RWPE2 (cell line): ENCODE measurements at regions not wholly inside any gene's neighbourhood (a gene's known extent, or its start where the extent isn't known, plus 50 kb on each side); places are given as distances from the start of the nearest gene placed in this dataset.

Experiments
- ATAC-seq: fragments of 200-7000 bp; cut with Tn5 transposase; 3 replicates; pipeline ENCODE4 v1.9.1; 2021; ENCODE audit warnings: low read depth
- DNase-seq: peaks from one replicate; pipeline ENCODE4 v3.0.0-alpha.2; 2020; ENCODE audit warnings: low spot score
- H3K27ac ChIP-seq: fragments of 450-650 bp; 2 replicates; pipeline ENCODE4 v1.5.1; 2017; ENCODE audit warnings: mild to moderate bottlenecking; ENCODE audit not compliant: poor library complexity, severe bottlenecking
- H3K27me3 ChIP-seq: fragments of 250-450 bp; sonication (Bioruptor Pico); 2 replicates; pipeline ENCODE4 v1.5.1; 2021; ENCODE audit warnings: mild to moderate bottlenecking, moderate library complexity; ENCODE audit not compliant: insufficient read depth, poor library complexity, severe bottlenecking
- H3K36me3 ChIP-seq: fragments of 250-450 bp; sonication (Bioruptor Pico); 2 replicates; pipeline ENCODE4 v1.5.1; 2020; ENCODE audit warnings: low read depth, mild to moderate bottlenecking, moderate library complexity
- H3K4me1 ChIP-seq: fragments of 250-450 bp; sonication (Bioruptor Pico); 2 replicates; pipeline ENCODE4 v1.5.1; 2021; ENCODE audit warnings: mild to moderate bottlenecking, moderate library complexity; ENCODE audit not compliant: insufficient read depth, poor library complexity, severe bottlenecking
- H3K4me3 ChIP-seq: fragments of 250-450 bp; sonication (Bioruptor Pico); 2 replicates; pipeline ENCODE4 v1.5.1; 2021; ENCODE audit warnings: mild to moderate bottlenecking, moderate library complexity; ENCODE audit not compliant: severe bottlenecking
- H3K9me3 ChIP-seq: fragments of 250-450 bp; sonication (Bioruptor Pico); 2 replicates; pipeline ENCODE4 v1.5.1; 2021; ENCODE audit warnings: mild to moderate bottlenecking, moderate library complexity; ENCODE audit not compliant: severe bottlenecking
- TF ChIP-seq, protein P1 (sequence below): fragments of 450-650 bp; IDR thresholded peaks from one replicate; pipeline ENCODE4 v1.5.1; 2017; ENCODE audit warnings: mild to moderate bottlenecking, moderate library complexity; ENCODE audit not compliant: poor library complexity, severe bottlenecking

DNA sequence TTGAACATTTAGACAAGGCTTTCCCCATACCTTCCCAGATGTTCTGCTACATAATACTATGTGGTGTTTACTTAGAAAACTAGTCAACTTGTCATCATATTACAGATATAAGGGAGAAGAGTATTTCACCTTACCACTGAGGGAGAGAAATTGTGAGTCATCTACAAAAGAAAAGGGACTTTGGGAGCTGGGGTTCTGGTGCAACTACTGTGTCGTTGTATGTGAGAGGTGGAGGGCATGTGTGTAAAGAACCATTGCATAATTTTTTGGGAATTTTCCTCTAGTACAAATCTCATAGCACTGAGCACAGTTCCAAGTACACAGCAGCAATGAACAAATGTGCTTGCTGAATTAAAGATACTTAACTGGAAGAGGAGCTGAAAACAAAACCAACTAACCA lies 665.6 kb downstream of the DHX35 start:
- H3K4me1 ChIP-seq = peaks cover 7% of the 10 kb centered on the region
- H3K27me3 ChIP-seq = no peaks in the 10 kb centered on the region
- H3K36me3 ChIP-seq = no peaks in the 10 kb centered on the region
- TF ChIP-seq, protein P1, sequence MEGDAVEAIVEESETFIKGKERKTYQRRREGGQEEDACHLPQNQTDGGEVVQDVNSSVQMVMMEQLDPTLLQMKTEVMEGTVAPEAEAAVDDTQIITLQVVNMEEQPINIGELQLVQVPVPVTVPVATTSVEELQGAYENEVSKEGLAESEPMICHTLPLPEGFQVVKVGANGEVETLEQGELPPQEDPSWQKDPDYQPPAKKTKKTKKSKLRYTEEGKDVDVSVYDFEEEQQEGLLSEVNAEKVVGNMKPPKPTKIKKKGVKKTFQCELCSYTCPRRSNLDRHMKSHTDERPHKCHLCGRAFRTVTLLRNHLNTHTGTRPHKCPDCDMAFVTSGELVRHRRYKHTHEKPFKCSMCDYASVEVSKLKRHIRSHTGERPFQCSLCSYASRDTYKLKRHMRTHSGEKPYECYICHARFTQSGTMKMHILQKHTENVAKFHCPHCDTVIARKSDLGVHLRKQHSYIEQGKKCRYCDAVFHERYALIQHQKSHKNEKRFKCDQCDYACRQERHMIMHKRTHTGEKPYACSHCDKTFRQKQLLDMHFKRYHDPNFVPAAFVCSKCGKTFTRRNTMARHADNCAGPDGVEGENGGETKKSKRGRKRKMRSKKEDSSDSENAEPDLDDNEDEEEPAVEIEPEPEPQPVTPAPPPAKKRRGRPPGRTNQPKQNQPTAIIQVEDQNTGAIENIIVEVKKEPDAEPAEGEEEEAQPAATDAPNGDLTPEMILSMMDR = no peak
- no peak for ATAC-seq
- H3K9me3 ChIP-seq = no peaks in the 10 kb centered on the region
- DNase-seq = no peak
- H3K27ac ChIP-seq = no peak overlapping the region
- H3K4me3 ChIP-seq = no peak overlapping the region

DNA sequence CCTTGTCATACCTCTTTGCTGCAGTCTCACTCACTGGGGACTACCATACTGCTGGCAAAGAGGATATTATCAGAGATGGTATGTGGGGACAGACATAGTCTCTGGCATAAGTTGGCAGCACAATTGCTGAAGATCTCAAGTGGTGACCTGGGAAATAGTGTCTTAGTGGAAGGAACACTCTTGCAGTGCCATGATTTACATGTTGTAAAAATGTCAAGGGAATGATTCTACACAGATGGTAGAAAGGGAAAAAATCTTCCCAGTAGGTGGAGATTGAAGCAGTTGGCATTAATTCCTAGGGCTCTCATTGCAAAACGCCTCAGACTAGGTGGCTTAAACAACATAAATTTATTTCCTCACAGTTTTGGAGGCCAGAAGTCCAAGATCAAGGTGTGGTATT lies 662.2 kb downstream of the DHX35 start:
- peaks cover 7% of the 10 kb centered on the region for H3K4me1 ChIP-seq
- no peak overlapping the region for H3K4me3 ChIP-seq
- no peak; the same call in 2 of the 3 replicates for ATAC-seq
- H3K9me3 ChIP-seq = no peaks in the 10 kb centered on the region
- H3K27ac ChIP-seq = peak overlapping the region; percentile 34
- H3K36me3 ChIP-seq = no peaks in the 10 kb centered on the region
- no peak for DNase-seq
- no peaks in the 10 kb centered on the region for H3K27me3 ChIP-seq
- TF ChIP-seq, protein P1 = no peak

DNA sequence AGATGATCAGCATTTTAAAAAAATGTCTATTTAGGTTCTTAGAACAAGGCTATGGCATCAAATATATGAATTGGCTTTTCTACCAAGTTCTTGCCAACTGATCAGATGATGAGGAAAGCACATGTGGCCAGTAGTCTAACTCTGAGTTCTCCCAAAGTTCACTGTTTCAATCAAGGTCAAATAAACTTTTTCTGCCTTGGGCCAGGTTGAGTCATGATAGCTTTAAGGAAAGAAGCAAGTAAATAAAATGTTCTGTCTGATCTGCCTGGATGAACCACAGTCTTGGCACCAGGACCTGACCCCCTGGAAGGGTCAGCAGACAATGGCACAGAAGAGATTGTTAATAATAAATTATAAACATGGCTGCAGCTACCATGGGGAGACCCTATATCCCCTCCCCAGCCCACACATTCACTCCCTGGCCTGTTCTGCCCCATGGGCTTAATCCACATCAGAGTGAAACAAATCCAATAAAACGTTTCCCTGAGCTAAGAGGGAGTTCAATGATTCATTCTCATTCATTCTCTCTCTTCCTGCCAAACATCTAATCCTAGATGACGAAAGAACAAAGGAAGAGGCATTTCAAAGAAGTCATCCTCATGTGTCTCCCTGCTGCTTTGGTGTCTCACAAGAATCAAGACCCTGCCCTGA lies 661.6 kb downstream of the DHX35 start:
- Histone ChIP-seq H3K4me3 (no peak overlapping the region), H3K4me1 (peaks cover 7% of the 10 kb centered on the region), H3K27ac (peak overlapping the region; percentile 34), H3K27me3 (no peaks in the 10 kb centered on the region), H3K36me3 (no peaks in the 10 kb centered on the region), H3K9me3 (no peaks in the 10 kb centered on the region)
- DNase-seq (no peak), ATAC-seq (peak; percentile 72)
- TF ChIP-seq, protein P1 = no peak

DNA sequence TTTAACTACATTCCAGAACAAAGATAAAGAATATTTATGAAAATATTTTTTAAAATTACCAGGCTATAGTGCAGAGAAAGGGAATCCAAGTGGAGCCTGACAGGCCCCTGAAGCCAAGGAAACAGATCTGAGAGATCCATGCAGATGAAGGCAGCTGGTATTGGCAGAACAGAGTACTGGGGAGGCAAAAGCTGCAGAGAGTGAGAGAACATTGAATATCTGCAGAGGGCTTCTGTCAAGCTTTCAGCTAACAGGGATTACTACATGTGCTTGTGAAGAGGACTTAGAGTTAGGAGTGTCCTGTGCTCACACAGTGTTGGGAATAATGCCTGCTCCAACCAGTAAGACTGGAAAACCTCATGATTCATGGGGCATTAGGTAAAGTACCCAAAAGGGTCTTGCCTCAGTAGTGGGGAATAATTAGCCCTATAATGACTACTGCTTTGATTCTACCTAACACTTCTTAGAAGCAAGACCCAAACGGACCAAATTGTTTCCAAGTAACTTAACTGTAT lies 657.2 kb downstream of the DHX35 start:
- no peak for ATAC-seq

More for the DNA sequence above, 657.2 kb downstream of the DHX35 start:
- Histone ChIP-seq H3K27ac (no peak overlapping the region), H3K4me1 (peaks cover 7% of the 10 kb centered on the region), H3K9me3 (no peaks in the 10 kb centered on the region), H3K4me3 (no peak overlapping the region), H3K36me3 (no peaks in the 10 kb centered on the region), H3K27me3 (peaks cover 3% of the 10 kb centered on the region)
- TF ChIP-seq, protein P1 = no peak
- DNase-seq = no peak
